AG04449 (cell line): ENCODE measurements at regions not wholly inside any gene's neighbourhood (a gene's known extent, or its start where the extent isn't known, plus 50 kb on each side); places are given as distances from the start of the nearest gene placed in this dataset.

Experiments used
- CTCF ChIA-PET: fragments of 350-600 bp; formaldehyde crosslinking; extraction: SDS; loops from one replicate; lab custom pipeline; 2021; ENCODE audit warnings: antibody characterized with exemption; lab: Yijun Ruan, JAX
- POLR2A ChIA-PET: fragments of 400-600, 350-600 bp; formaldehyde crosslinking; extraction: SDS; loops from one replicate; lab custom pipeline; 2020; ENCODE audit warnings: antibody characterized with exemption, inconsistent platforms; lab: Yijun Ruan, JAX
- DNase-seq: peaks from one replicate; pipeline ENCODE4 v3.0.0-alpha.2; 2010; ENCODE audit warnings: low read depth, low spot score
- H3K4me3 ChIP-seq: 2 replicates; pipeline ENCODE4 v1.5.1; 2011; ENCODE audit warnings: low read depth, mild to moderate bottlenecking, control low read depth, low read length
- CTCF ChIP-seq: IDR thresholded peaks from one replicate; pipeline ENCODE4 v1.5.1; 2011; ENCODE audit warnings: mild to moderate bottlenecking, moderate library complexity, low read length, control low read depth, inconsistent platforms; ENCODE audit not compliant: insufficient read depth; ENCODE audit errors: missing control alignments

GRCh38 chr1:82994616-82995263 lies 1004.2 kb downstream of the TTLL7 start:
- TF ChIP-seq CTCF: no peak
- no peak overlapping the region for H3K4me3 ChIP-seq
- DNase-seq: no peak
- POLR2A ChIA-PET: no interaction called here
- CTCF ChIA-PET: no interaction called here

GRCh38 chr1:82991569-82991968 lies 1007.4 kb downstream of the TTLL7 start:
- no peak for TF ChIP-seq CTCF
- ChIA-PET POLR2A (no interaction called here), CTCF (no interaction called here)

GRCh38 chr1:82979593-82980236 lies 1019.2 kb downstream of the TTLL7 start:
- TF ChIP-seq CTCF: no peak
- POLR2A ChIA-PET: no interaction called here
- CTCF ChIA-PET: no interaction called here
- no peak overlapping the region for H3K4me3 ChIP-seq
- no peak for DNase-seq

More at GRCh38 chr1:82991569-82991968, 1007.4 kb downstream of the TTLL7 start:
- H3K4me3 ChIP-seq: no peak overlapping the region
- DNase-seq: no peak

- H3K4me3 ChIP-seq: no peak overlapping the region
- no peak for TF ChIP-seq CTCF
- no peak for DNase-seq
- ChIA-PET POLR2A (no interaction called here), CTCF (no interaction called here)
These were observed 1020.2 kb downstream of the TTLL7 start for GRCh38 chr1:82978461-82979324.

- CTCF ChIA-PET: no interaction called here
- no peak overlapping the region for H3K4me3 ChIP-seq
- POLR2A ChIA-PET: no interaction called here
- no peak for DNase-seq
- TF ChIP-seq CTCF: no peak
These were observed 1025.9 kb downstream of the TTLL7 start for GRCh38 chr1:82972841-82973553.
